GM12891 (cell line): ENCODE measurements at regions not wholly inside any gene's neighbourhood (a gene's known extent, or its start where the extent isn't known, plus 50 kb on each side); places are given as distances from the start of the nearest gene placed in this dataset.

ENCODE experiments used
- PAX5 ChIP-seq: IDR thresholded peaks from 2 replicates; pipeline ENCODE4 v1.6.1; 2011; ENCODE audit warnings: low read length, moderate library complexity, mild to moderate bottlenecking; ENCODE audit not compliant: insufficient read depth, severe bottlenecking
- POLR2A ChIP-seq: IDR thresholded peaks from 2 replicates; pipeline ENCODE4 v1.6.1; 2011; ENCODE audit warnings: low read depth, low read length, control low read depth
- POLR2AphosphoS5 ChIP-seq: IDR thresholded peaks from 2 replicates; pipeline ENCODE4 v1.6.1; 2011; ENCODE audit warnings: low read depth, low read length, control low read depth
- POU2F2 ChIP-seq: IDR thresholded peaks from 2 replicates; pipeline ENCODE4 v1.6.1; 2011; ENCODE audit warnings: low read depth, mild to moderate bottlenecking, control low read depth, low read length, moderate library complexity
- SPI1 ChIP-seq: IDR thresholded peaks from 2 replicates; pipeline ENCODE4 v1.6.1; 2011; ENCODE audit warnings: low read depth, low read length, control low read depth
- TAF1 ChIP-seq: IDR thresholded peaks from 2 replicates; pipeline ENCODE4 v1.6.1; 2011; ENCODE audit warnings: low read depth, low read length, control low read depth

DNA sequence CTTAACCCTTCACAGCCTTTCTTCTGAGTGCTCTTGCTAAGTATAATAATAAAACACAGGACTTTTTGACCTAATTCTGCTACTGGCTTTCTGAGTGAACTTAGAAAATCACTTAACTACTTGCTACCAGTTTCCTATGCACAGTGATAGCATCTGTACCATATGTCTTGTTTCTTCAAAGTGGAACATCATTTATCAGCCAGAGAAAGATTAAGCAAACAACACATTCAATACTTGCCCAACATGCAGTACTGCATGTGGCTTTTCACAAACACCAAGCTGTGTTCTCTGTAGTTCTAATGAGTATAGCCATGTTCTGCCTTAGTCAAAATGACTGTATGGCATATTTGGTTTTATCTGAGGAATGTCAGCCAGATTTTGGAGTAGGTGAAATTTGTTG is 1286.6 kb upstream of the ZEB2 start:
- TF ChIP-seq TAF1: no peak
- no peak for TF ChIP-seq POLR2A
- no peak for TF ChIP-seq POLR2AphosphoS5
- TF ChIP-seq PAX5: no peak
- TF ChIP-seq SPI1: no peak
- no peak for TF ChIP-seq POU2F2
